ENCODE measurements at regions not wholly inside any gene's neighbourhood (a gene's known extent, or its start where the extent isn't known, plus 50 kb on each side); places are given as distances from the start of the nearest gene placed in this dataset.

DNA sequence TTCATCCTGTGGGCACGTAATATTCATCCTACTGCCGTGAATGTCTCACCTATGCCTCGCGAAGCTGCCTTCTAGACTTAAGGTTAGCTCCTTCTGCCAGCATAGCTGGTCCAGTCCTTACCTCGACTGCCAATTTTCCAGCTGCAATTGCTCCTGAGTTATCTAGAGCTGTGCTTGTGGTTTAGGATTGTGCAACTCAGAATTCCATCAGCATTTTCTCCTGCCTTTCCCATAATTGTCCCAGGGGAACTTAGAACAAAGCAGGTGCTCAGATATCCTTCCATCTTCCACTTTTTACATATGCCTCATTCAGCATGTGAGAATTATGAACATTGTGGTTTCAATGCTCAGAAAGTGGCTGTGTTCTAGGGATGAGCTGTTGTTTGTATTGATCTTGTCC, 131.4 kb upstream of the ADGRL3 start:
- no peak overlapping the region for H4K8ac ChIP-seq (replicated peaks; ENCODE audit: insufficient read length, low read depth, low read length)
- no peak for DNase-seq
- no peaks in the 10 kb centered on the region for H4K20me1 ChIP-seq (ENCODE audit: control insufficient read depth, insufficient read depth, insufficient read length)
- no peak overlapping the region for H3K56ac ChIP-seq (ENCODE audit: insufficient read length, low read depth, low read length)
- H2BK5ac ChIP-seq (ENCODE audit: insufficient read length, low read length) = no peak overlapping the region
- no peak overlapping the region for H4K91ac ChIP-seq (ENCODE audit: insufficient read length, low read depth, low read length)
- Mint-ChIP-seq H3K4me3 (no peak overlapping the region), H3K36me3 (ENCODE audit: insufficient read depth in 1 of 3, low read depth in 3 of 3) (no peaks in the 10 kb centered on the region), H3K9me3 (no peaks in the 10 kb centered on the region), H3K27me3 (ENCODE audit: low read depth) (no peaks in the 10 kb centered on the region), H3K27ac (no peak overlapping the region), H3K4me1 (no peaks in the 10 kb centered on the region)
- no peak overlapping the region for H2BK12ac ChIP-seq (ENCODE audit: insufficient read length, low read depth, low read length)
- no peaks in the 10 kb centered on the region for H3K9me3 ChIP-seq (ENCODE audit: control insufficient read depth, low read depth, low read length)
- no peak overlapping the region for H3K18ac ChIP-seq (ENCODE audit: insufficient read length, low read depth, low read length)
- no peak overlapping the region for H3K14ac ChIP-seq (ENCODE audit: insufficient read depth, low read length)
- H3K79me1 ChIP-seq (ENCODE audit: insufficient read depth, low read depth, low read length, poor library complexity, severe bottlenecking) = no peaks in the 10 kb centered on the region
- WGBS (ENCODE audit: extremely low coverage, insufficient read length, low lambda C conversion rate) = no CpG with 5 or more reads among the region's 5 CpGs
- no peak overlapping the region for H4K5ac ChIP-seq (ENCODE audit: insufficient read length, low read depth, low read length)
- no peak overlapping the region for H3K9ac ChIP-seq (ENCODE audit: extremely low read depth, insufficient read length, low read length)
- H2BK20ac ChIP-seq (ENCODE audit: low read depth, low read length, poor library complexity, severe bottlenecking) = no peak overlapping the region
- no peaks in the 10 kb centered on the region for H3K4me1 ChIP-seq (ENCODE audit: insufficient read depth, low read length)
- H3K27me3 ChIP-seq (ENCODE audit: insufficient read depth, low read length) = no peaks in the 10 kb centered on the region
- no peak overlapping the region for H2AK5ac ChIP-seq (ENCODE audit: insufficient read length, low read length)
- H3K23ac ChIP-seq (ENCODE audit: insufficient read length, low read depth, low read length) = no peak overlapping the region
- no peak overlapping the region for H2BK15ac ChIP-seq (ENCODE audit: low read depth, low read length)
- H3K4ac ChIP-seq (ENCODE audit: low read depth, low read length) = no peak overlapping the region
- H3K27ac ChIP-seq (ENCODE audit: insufficient read length, low read depth, low read length) = no peak overlapping the region
- no peak overlapping the region for H2AFZ ChIP-seq (ENCODE audit: low read length)
- no peak for TF ChIP-seq CTCF (conservative IDR thresholded peaks at IDR 0.05)
- no peaks in the 10 kb centered on the region for H3K79me2 ChIP-seq (ENCODE audit: insufficient read depth, low read length)
- H3T11ph ChIP-seq (ENCODE audit: low read length) = no peak overlapping the region
- no peaks in the 10 kb centered on the region for H3K23me2 ChIP-seq (ENCODE audit: insufficient read length, low read depth, low read length, poor library complexity, severe bottlenecking)
- no peak overlapping the region for H2BK120ac ChIP-seq (ENCODE audit: low read depth, low read length, poor library complexity, severe bottlenecking)
- H3K4me2 ChIP-seq (ENCODE audit: insufficient read depth, insufficient read length, low read length) = no peak overlapping the region

All from H9 (cell line).